COLO829 (cell line): ENCODE measurements at regions not wholly inside any gene's neighbourhood (a gene's known extent, or its start where the extent isn't known, plus 50 kb on each side); places are given as distances from the start of the nearest gene placed in this dataset.
A peak's percentile ranks its signal among the peaks of the same experiment; 100 is the strongest.

Source experiments
- DNase-seq: peaks from one replicate; pipeline ENCODE4 v3.0.0; 2012; ENCODE audit warnings: low spot score

DNA sequence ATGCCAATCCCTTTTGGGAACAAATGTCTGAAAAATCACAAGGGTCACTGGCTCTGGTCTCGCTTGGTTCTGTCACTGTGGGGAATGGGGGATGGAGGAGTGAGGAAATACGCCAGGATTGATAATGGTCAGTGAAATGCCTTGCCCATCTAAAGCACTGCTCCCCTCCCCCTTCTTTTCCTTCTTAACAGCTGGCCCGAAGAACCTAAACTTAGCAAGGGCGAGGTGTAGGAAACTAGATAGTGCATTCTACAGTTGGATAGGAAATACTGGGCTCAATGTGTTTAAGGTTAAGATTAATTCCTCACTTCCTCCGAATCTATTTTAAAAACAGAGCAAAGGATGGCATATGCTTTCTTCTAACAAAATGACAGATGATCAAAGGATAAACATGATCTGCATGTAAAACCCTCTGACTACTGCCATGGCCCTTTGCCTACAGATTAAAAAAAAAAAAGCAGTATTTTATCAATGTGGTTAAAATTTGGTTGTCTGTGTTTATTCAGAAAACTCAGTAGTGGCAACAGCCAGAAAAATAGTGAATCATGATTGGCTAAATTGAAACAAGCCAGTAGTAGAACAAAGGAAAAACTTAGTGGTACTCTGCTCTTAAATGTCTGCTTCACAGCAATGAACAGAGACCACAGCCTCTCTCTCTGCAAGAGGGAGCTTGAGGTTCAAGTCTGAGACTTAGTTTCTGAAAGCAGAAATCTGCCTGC is 86.1 kb upstream of the VAV3 start:
- no peak for DNase-seq

DNA sequence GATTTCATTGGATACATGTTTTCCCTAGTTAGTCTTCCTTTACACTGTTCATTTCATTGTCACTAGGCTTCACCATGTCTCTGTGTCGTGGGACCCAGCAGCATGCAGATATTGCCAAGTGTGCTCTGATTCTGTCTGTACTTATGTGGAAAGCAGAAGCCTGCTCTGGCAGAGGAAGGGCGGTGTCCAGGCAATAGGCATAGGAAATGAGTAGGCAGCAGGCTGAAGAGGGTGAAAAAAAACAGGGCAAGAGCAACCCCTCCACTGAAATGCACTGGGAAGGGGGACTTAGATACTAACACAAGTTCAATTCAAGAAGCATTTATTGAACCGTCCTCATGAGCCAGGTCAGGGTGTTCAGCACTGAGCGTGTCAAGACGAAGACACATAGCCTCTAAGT is 85.2 kb upstream of the VAV3 start:
- no peak for DNase-seq

DNA sequence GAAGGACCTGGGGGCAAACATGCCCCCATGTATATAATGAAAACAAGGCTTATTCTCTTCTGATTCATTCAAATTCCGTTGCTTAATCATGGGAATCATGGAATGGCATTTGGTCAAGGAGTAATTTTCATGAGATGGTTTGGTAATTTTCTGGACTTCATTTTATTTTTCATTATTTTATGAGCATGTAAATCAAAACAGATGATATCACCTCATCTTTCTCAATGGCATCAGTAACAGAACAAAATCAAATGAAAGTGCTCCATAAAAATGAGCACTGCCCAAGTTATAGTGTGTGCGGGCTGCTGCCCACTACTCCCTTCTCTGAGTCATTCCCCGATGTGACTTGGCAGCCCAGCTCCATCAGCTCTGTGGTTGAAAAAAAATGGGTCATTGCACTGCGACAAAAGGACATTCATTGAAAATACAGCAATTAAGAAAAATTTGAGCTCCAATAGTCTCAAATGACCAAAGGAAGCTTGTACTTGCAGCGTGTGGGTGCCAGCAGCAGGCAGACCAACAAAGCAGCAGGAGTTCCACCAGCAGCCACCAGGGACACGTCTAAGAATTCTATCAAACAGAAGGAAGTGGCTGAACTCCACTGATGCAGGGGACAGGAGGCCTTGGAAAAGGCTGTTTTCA is 84.3 kb upstream of the VAV3 start:
- DNase-seq, result peak; percentile 50

DNA sequence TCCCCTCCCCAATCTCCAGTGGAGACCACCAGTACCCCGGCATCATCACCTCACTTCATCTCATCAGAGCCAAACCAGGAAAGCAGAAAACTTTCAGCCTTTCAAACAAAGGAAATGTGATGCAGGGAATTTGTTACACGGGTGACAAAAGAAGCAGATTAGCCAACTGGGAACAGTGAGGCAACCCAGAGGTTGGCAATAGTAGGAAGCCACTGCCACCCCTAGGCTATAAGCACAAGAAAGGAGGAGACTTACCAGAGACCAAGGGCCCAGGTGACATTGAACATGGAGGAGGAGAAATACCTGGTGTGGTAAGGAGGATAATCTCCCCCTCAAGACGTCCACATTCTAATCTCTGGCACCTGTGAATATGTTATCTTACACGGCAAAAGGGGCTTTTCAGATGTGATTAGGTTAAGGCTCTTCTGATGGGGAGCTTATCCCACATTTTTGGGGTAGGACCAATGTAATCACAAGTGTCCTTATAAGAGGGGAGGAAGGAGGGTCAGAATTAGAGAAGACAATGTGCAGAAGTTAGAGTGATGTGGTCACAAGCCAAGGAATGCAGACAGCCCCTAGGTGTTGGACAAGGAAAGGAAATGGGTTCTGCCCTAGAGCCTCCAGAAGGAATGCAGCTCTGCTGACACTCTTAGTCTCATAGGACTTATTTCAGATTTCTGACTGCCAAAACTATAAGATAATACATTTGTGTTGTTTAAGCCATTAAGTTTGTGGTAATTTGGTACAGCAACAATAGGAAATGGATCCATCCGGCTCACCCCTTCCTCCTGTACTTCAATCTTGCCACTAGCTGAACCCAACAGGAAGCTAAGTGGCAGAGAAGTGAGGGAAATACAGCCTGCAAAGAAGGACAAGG is 83.6 kb upstream of the VAV3 start:
- no peak for DNase-seq

GRCh38 chr1:108047085-108047484 is 82.1 kb upstream of the VAV3 start:
- DNase-seq, result no peak

DNA sequence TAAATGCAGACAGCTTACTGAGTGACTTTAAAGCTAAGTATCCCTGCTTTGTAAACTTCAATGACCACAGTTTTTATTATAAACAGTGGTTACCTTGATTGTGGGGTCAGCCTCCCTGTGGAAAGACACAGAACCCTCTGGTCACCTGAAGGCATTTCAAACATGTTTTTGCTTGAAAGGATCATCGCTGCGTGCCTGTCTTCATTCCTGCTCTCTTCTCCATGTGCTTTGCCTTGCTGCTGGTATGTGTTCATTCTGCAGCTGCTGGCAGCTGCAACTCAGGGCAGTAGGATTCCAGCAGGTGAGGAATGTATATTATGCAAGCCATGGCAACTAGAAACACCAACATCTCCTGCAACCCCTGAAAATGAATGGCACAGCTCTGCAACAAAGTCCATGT is 81.0 kb upstream of the VAV3 start:
- DNase-seq, result no peak

GRCh38 chr1:108045460-108045859 is 80.5 kb upstream of the VAV3 start:
- no peak for DNase-seq

- DNase-seq, result no peak
These were observed 79.3 kb upstream of the VAV3 start for GRCh38 chr1:108044318-108044717.

GRCh38 chr1:108043707-108044106 is 78.7 kb upstream of the VAV3 start:
- DNase-seq, result no peak

GRCh38 chr1:108042610-108043009 is 77.6 kb upstream of the VAV3 start:
- no peak for DNase-seq

DNA sequence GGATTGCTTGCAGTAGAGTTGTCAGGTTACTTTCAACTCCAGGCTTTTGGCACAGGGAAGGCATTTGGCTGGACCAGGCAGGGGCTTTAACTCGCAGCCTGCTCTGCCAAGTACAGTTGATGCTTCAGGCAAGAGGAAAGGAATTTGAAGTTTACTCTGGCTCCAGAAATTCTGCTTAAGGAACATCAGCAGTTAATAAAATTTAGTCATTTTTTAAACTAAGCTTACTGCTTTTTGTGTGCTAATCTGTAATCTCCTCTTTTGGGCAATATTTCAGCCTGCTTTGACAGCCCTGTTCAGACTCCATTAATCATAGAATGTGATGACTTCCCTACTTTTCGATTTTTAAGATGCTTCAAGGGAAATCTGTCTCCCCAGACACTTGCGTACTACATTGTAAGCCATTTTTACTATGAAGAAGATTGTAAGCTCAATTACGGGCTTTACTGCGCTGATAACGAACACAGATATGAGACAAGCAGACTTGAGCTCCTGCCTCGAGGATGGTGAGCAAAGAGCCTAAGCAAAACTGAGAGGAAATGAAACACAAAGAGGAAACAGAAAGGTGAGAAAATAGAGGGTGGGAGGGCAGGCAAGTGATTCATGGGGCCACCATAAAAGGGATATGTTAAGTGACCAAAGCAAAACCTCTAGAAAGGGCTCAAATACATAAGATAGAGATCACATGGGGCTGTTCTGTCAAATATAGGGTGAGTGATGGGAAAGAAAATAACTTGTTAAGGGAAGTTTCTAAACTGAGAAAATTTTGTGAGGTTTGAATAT is 76.6 kb upstream of the VAV3 start:
- DNase-seq, result no peak

- DNase-seq, result no peak
These were observed 73.8 kb upstream of the VAV3 start for GRCh38 chr1:108038653-108039236.

- no peak for DNase-seq
These were observed 72.0 kb upstream of the VAV3 start for GRCh38 chr1:108036796-108037562.

DNA sequence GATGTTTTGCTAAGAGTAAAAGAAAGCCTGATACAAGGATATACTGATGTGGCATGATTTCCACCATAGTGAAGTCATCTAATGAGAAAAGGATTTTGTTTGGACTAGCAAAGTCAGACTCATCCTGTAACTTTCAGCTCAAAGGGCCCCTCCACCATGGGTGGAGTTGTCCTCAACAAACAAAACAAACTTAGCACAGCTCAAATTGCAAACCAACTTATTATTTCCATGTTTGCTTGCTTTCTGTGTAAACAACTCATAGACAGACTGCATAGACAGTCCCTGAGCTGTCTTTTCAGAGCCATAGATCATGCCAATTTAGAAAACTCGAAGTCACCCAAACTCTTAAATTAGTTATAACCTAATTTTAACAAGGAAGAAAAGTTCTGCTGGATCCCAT is 69.4 kb upstream of the VAV3 start:
- no peak for DNase-seq

DNA sequence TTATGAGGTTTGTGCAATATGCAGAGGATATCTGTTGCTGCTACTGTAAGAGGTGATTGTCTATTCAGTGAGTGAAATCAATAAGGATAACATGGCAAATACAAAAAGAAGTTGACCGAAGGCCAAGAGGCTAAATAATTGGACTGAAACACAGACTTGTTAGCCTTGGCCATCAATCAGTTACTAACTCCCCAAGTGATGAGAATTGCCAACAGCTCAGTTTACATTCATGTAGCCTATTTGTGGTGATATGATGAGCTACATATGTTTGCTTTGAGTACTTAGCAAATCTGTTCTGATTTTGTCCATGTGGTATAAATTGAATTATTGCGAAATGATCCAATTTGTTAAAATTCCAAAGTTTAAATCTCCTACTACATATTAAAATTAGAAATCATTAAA is 68.6 kb upstream of the VAV3 start:
- DNase-seq, result no peak

DNA sequence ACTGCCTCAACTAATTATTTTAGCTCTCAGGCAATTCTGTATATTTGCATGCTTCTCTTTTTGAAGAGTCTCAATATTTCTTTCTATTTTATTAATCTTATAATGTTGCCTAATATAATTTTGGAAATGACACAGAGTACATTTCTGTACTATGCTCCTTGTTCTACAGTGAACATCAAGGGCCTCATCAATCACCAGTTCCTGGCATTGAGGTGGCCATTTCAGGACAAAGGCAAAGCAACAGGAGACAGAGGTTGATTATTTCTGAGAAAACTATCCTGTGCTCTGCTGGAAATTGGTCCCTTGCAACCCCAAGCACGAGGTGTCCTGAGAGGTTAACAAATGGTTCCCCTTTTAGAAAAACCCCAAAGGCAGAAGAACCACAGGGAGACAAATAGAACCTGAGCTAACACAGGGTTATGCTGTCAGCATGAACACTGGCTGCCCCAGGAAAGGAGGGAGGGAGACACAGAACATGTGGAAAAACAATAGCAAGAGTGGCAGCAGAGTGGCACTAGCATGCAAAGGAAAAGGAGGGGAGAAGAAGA is 63.9 kb upstream of the VAV3 start:
- no peak for DNase-seq

DNA sequence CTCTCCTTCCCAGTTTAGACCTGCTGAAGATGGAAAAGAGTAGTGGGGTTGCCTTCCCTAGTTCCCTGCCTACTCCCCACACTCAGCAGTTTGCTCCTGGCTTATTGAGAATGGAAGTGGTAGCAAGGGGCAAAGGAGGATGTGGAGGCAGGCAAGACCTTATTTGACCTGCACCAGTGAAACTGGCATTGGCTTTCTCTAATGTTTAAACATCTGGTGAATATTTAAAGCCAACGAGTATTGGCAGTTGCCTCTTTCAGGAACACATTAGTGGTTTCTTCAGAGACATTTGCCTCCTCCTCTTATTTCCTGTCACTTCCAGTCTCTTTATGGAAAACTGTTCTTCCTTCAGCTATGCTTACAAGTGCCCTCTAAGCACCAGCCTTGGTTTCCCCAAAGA is 62.4 kb upstream of the VAV3 start:
- DNase-seq, result no peak

DNA sequence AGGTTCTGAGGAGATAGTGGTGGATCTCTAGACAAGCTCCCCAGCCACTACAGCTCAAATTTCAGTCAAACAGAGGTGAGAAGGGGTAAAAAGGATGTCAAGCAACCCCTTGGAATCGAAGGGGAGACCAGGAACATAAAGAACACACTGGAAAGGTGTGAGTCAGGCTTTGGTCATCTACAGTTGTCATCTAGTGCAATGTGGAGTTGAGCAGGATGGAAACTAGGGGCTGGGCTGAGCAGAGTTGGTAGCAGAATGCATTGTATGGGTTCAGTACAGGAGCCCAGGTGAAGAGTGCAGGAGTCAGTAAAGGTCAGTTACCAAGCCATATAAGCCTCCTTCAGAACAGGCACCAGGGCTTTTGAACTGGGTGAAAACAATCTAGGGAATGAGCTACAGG is 52.7 kb upstream of the VAV3 start:
- DNase-seq, result no peak

- DNase-seq, result peak; percentile 13
These were observed 51.5 kb upstream of the VAV3 start for GRCh38 chr1:108016451-108016920.
